Stimulated activated CD4-positive, alpha-beta T cell treated with anti-CD3 and anti-CD28 coated beads, Interleukin-1b, Interleukin-23, amount 100 ng/mL, for 24 hours (primary cell): ENCODE measurements at regions not wholly inside any gene's neighbourhood (a gene's known extent, or its start where the extent isn't known, plus 50 kb on each side); places are given as distances from the start of the nearest gene placed in this dataset.

Source experiments
- DNase-seq, 4 experiments: peaks; one replicate each; pipeline ENCODE4 v3.0.0-alpha.2; 2020; ENCODE audit warnings: low read depth in 4 of 4, low spot score in 1 of 4

DNA sequence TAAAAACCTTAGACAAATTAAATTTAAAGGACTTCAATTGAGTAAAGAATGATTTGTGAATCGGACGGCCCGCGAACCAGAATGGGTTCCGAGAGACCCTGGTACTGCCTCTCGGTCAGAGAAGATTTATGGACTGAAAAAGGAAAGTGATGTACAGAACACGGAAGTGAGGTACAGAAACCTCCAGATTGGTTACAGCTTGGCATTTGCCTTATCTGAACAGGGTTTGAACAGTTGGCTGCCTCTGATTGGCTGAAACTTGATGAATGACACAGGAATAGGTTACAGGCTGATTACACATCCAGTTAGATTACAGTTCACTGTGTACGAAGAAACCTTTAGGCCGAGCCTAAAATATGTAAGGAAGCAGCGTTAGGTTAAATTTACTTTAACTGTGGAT is 156.5 kb upstream of the EGFLAM start:
- no peak for DNase-seq

DNA sequence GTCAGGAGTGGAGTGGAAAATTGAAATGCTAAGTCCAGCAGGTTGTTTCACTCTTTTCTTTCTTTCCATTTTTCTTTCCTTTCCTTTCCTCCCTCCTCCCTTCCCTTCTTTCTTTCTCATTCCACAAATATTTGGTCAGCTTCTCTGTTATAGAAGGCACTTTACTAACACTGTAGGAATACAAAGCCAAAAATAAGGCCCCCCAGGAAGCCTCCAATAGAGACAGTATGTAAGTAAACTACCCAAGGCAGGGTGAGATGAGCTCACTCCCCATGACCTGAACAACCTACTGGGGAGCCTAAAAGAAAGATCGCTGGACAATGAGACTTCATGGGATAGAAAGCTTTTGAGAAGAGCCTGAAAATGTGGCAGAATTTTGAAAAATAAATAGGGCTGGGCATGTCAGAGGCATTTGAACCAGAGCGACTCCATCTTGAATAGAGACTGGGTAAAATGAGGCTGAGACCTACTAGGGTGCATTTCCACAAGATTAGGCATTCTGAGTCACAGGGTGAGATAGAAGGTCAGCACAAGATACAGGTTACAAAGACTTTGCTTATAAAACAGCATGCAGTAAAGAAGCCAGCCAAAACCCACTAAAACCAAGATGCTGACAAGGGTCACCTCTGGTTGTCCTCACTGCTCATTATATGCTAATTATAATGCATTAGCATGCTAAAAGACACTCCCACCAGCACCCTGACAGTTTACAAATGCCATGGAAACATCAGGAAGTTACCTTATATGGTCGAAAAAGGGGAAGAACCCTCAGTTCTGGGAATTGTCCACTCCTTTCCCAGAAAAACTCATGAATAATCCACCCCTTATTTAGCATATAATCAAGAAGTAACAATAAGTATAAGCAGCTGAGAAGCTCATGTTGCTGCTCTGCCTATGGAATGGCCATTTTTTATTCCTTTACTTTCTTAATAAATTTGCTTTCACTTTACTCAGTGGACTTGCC is 158.9 kb upstream of the EGFLAM start:
- no peak for DNase-seq

DNA sequence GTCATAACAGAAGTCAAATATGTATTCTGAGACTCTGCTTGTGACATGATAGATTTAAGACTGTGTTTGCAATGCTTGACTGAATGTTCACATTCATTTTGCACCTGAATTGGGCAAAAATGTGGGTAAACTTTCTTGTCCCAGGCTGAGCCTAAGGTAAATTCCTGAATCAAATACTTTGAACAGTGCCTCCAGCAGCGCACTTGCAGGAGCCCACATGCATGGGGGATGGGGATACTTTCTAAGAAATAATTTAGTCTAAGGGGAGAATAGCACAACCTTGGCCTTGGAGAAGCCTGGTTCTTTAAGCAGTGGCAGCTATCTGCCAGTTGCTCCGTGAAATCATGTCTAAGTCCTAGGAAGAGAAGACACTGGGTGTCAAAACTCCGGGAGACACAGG is 163.5 kb upstream of the EGFLAM start:
- DNase-seq, result no peak

DNA sequence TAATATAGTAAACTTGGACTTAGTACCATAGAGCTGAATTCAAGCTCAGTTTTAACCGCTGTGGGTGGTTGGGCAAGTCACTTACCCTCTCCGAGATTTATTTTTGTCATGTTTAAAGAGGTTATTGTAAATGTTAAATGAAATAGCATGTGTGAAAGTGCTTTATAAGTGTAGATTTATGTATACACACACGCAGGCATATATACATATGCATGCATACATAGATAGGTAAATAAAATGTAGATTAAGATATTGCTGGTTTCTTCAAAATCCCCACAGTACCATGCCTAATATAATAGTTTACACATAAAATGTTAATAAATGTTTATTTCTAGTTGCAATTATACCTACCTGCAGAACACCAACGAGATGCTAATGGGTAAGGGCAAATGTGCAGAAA is 164.5 kb upstream of the EGFLAM start:
- no peak for DNase-seq

DNA sequence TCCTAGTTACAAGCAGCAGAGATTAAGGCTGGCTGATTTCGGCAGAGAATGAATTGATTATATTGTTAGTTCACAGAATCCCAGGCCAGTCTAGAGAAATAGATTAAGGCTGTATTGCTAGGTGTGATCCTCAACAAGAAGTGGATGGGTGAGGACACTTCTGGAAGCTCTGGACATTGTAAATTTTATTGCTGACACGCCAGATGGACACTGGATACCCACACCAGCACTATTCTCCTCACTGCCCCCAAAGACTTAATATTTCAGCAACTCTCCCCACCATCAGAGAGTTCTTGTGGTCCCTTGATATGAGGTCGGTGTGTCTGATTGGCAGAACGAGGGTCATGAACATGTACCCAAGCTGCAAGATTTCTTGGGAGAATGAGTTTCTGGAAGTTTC is 171.6 kb upstream of the EGFLAM start:
- DNase-seq, result no peak

DNA sequence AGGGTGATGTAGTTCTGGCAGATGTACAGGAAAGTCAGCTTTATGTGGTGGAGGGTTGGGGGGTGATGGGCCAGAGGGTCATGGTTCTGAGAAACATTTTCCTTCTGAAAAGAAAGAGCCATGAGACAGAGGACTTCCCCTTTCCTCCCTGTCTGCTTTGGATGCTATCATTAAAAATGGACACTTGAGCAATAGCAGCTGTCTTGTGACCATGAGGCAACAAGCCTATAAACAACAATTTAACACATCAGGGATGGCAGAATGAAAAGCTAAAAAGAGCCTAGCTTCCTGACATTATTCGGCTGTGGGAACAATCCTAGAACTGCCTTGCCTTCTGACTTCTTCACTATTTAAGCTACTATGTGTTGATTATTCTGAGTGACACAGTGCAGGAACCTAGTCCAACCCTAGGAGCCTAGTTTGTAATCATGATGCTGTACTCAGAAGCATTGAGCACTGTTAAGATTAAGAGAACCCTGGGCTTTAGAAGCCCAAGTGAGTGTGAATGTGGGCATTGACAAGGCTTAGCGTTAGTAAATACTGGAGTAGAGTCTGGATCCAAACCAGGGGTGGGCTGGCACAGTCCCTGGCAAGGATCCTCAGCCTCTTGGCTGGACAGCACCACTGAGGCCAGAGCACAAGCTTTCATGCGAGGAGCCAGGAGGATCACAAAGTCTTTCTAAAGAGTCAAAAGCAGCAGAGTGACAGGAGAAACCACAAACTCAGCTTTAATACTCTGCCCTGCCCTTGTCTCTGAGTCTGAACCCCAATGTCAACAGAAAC is 178.5 kb upstream of the EGFLAM start:
- no peak for DNase-seq

DNA sequence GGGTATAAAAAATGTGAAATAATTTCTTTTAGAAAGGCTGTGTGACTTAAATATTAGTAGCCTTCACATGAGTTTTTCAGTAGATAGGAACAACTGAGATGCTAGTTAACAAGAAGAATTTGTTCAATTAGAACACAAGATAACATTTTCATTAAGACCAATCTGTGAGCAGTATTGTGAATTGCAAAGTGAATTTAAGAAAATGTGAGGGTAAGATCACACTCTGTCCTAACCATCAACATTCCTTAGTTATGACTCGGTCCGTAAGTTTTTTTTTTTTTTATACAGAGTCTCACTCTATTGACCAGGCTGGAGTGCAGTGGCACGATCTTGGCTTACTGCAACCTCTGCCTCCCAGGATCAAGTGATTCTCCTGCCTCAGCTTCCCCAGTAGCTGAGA is 180.2 kb upstream of the EGFLAM start:
- no peak for DNase-seq

DNA sequence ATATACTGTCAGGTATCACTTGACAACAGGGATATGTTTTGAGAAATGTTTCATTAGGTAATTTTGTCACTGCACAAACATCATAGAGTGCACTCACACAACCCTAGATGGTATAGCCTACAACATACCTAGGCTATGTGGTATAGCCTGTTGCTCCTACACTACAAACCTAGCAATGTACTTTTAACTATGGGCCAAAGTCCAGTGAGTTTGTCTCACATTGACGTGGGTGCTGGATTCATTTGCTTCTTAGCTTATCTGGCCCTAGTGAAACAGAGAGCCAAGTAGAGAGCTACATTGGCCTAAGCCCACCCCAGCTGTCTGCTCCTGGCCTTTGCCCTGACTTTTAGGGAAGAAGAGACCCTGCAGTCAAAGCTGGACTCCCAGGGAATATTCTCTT is 180.7 kb upstream of the EGFLAM start:
- DNase-seq, result no peak

DNA sequence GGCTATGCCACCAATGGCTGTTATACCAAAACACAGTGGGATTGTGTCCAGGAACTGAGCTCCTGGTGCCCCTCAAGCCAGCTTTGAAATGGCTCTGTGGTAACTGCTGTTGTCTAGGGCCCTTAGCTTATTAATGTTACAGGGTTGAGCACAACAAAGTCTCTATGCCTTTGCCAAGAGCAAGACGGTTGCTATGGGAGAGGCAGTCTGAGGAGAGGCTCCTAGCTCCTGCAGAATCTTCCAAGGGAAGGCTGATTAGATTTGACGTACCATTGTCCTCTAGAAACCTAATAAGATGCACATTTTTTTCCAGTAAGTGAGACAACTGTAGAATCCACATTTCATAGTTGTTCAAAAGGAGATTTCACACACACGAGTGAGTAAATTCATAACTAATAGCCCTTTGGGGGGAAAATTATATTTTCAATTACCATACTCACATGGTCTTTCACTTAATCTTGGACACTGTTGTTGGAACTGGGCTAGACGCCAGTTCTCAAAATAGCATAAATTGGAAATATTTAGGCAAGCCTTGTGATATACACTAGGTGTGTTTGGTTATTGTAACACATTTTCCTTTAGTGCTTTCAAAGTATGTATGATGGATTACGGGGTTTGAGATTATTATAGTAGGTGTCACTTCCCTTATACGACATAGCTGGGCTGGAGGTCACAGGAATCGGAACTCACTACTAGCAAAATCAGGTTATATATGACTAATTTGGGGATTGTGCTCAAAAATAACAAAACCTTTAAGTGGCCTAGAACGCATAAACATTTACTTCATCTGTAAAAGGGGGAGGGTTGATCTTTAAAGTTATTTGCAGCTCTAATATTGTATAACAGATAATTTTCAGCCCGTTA is 186.3 kb upstream of the EGFLAM start:
- DNase-seq, result no peak

DNA sequence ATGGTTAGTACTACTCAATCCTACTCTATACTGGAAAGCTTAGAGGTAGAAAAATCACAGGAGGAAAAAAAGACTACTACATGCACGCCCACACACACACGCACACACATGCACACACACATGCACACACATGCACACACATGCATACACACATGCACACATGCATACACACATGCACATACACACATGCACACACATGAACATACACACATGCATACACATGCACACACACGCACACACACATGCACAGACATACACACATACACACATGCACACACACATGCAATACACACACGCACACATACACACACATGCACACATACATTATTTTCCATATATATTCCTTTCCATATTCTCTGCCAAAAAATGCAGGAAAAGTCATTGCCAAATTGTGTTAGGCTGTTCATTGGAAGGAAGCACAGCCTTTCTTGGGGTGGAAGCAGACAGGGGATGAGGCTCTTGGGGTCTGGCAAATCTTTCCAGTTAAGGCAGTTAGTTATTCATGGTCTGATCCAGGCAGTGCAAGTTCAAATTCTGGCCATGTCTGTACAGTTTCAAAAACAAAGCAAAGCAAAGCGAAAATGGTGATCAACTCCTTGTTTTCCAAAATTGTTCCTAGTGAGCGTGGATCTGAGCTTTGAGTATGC is 187.9 kb upstream of the EGFLAM start:
- no peak for DNase-seq

DNA sequence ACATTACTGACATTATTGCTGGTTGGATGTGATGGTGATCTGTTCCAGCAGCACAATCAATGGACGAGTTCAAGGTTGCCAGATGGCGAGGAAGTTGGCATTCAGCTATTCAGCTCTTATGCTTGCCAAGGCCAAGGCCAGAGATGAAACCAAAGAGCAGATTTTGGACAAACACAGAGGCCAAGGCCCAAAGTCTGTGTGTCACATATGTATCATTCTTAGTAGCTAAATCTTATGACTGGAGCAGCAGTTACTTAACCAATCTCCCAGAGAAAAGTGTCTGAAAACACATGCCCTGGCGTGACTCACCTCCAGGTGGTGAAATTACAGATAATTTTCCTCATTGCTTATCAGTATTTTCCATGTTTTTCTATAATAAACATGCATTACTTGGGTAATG is 189.0 kb upstream of the EGFLAM start:
- DNase-seq, result no peak

DNA sequence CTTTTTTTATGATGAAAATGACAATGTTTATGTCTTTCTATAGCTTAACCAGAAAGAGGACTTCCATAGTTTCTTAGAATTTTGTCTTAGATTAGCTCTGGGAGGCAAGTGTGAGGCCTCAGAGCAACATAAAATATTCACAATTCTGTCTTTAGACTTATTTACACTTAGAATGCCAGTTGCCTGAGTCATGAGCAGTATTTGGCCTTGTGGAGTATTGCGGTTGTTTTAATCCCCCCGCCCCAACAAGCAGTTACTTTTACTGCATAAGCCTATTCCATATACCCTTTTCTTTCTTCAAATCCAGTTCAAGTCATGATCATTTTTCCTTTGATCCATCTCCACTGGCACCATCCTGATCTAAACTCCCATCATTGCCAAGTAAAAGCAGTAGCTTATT is 198.0 kb upstream of the EGFLAM start:
- DNase-seq, result no peak

DNA sequence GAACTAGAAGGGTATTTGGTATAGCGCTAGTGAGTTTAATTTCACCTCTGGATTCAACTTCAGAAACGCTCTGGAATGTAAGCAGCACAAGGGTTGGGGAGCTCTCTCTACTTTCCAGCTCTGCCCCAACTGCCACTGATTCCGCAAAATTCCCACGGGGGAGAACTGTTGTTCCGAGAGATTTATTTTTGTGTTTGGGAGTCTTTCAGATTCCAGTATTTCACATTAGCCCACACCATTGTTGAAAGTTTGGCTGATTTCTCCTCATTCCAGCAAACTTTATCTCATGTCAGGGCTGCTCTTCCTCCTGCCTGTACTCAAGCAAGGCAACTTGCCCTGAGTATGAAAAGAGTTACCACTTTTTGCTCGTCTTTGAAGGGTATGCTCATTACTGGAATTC is 198.5 kb upstream of the EGFLAM start:
- DNase-seq, result no peak

DNA sequence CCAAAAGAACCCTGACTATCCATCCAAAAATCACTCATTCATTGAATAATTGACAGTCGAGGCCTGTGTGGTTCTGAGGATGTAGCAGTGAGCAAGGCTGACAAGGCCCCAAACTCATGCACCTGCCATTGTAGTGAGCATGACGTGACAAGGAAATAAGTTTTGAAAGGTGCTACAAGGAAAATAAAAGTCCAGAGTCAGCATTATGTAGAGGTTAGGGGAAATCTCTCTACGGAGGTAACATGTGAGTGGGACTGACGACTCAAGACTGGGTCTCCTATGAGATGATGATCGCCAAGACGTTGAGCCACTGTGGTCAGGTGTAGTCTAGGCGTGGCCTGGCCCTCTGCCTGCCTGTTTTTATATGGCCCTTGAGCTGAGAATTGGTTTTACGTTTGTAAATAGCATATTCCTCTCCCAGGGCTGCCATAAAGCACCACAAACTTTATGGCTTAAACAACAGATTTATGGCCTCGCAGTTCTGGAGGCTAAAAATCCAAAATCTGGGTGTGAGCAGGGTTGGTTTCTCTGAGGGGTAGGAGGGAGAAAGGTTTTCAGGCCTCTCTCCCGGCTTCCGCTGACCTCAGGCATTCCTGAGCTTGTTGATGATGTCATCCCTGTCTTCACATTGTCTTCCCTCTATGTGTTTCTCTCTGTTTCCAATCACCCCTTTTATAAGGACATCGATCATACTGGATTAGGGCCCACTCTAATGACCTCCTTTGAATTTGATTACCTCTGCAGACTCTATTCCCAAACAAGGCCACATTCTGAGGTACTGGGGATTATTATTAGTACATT is 206.4 kb upstream of the EGFLAM start:
- no peak for DNase-seq

DNA sequence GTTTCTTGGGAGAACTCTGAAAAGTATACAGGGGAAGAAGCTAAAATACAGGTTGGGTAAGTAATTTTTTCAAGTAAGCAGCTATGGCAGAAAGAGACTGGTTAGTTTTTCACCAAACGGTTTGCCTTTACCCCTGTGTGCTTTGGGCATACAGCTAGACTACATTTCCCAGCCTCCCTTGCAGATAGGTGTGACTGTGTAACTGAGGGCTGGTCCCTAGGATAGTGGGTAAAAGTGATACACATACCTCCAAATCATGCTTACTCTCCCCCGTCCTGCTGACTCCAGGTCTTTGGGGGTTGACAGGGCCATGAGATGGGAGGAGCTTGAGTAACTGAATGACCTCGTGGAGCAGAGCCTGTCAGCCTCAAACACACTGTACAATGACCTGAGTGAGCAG is 208.6 kb upstream of the GDNF start:
- no peak for DNase-seq

DNA sequence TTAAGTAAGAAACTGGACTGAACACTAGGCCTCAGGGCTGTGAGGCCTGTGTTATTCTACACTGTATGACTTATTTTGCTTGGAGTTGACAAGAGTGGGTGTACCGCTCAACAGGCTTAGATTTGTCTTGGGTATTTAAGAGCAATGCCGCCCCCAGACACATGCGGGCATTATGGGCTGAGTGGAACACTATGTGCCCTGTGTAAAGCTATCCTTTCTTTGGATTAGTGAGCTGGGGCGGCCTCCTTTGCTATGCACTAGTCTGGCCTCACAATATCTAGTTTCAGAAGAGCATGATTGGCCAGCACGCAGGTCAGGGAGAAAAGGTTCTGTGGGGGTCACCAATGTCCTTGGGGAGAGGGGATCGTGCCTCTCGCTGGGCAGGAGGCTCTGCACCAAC is 206.3 kb upstream of the GDNF start:
- DNase-seq, result no peak

DNA sequence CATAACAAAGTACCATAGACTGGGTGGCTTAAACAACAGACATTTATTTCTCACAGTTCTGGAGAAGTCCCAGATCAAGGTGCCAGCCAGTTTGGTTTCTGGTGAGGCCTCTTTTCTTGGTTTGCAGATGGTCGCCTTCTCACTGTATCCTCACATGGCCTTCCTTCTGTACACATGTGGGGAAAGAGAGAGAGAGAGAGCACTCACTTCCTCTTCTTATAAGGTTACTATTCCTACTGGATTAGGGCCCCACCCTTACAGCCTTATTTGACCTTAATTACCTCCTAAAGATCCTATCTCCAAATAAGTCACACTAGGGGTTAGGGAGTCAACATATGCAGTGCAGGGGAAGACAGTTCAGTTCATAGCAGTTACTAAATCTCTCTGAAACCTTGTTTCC is 205.6 kb upstream of the GDNF start:
- no peak for DNase-seq

DNA sequence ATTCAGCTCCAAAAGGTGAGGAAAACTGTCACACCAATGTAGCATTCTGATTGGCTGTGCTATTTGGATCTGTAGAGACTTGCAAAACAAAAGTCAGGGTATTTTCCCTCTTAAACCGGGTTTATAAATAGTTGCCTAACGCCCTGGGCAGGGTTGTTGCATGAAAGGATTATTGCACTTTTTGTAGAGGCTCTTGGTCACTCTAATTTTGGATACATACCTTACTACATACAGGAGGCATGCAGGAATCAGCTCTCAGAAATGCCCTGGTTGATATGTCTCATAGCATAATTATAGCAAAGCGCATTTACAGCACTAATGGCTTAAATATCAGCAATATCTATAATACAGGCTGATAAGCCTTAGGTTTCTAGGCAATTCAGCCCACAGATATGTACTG is 200.0 kb upstream of the GDNF start:
- no peak for DNase-seq

DNA sequence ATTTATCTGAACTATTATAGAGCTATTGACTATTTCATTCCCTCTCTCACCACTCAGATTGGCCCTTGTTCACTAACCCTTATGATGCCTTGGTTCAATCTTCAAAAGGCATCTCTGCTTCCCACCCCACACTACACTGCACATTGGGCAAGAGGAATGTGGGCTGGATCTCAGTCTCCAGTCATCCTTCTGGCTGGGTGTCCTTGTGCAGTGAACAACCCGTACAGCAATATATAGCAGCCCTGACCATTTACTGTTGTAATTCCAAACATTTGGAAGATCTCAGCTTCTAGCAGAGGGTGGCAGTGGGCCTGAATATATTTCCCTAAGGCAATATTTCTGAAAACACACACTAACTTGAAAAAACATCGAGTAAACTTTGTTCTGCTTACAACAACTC is 199.2 kb upstream of the GDNF start:
- no peak for DNase-seq

DNA sequence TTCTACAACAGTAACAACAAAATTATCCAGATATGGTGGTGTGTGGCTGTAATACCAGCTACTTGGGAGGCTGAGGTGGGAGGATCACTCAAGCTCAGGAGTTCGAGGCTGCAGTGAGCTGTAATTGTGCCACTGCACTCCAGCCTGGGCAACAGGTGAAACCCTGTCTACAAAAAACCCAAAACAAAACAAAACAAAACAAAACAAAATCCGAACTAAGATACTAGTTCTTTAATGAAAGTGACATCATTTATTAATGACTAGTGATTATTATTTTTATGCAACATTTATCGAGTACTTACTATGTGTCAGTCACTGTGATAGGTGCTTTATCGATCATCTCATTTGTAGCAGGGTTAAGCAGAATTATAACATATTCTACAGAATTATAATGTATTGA is 196.9 kb upstream of the GDNF start:
- no peak for DNase-seq
